Osteocyte (in vitro differentiated cells): ENCODE measurements at regions not wholly inside any gene's neighbourhood (a gene's known extent, or its start where the extent isn't known, plus 50 kb on each side); places are given as distances from the start of the nearest gene placed in this dataset.

ENCODE experiments used
- DNase-seq: peaks from one replicate; pipeline ENCODE4 v3.0.0; 2021; ENCODE audit warnings: mixed read lengths; ENCODE audit not compliant: unreplicated experiment; ENCODE audit errors: extremely low spot score
- H3K27ac Mint-ChIP-seq: one replicate; pipeline ENCODE4 v1.8.0; 2021; ENCODE audit warnings: mild to moderate bottlenecking, mixed read lengths; ENCODE audit not compliant: unreplicated experiment
- H3K27me3 Mint-ChIP-seq: one replicate; pipeline ENCODE4 v1.8.0; 2021; ENCODE audit warnings: mixed read lengths; ENCODE audit not compliant: unreplicated experiment
- H3K36me3 Mint-ChIP-seq: one replicate; pipeline ENCODE4 v1.8.0; 2021; ENCODE audit warnings: mixed read lengths; ENCODE audit not compliant: unreplicated experiment
- H3K4me1 Mint-ChIP-seq: one replicate; pipeline ENCODE4 v1.8.0; 2021; ENCODE audit warnings: mixed read lengths; ENCODE audit not compliant: unreplicated experiment
- H3K4me3 Mint-ChIP-seq: one replicate; pipeline ENCODE4 v1.8.0; 2021; ENCODE audit warnings: mild to moderate bottlenecking, moderate library complexity, mixed read lengths; ENCODE audit not compliant: unreplicated experiment
- H3K9me3 Mint-ChIP-seq: one replicate; pipeline ENCODE4 v1.8.0; 2021; ENCODE audit warnings: mixed read lengths; ENCODE audit not compliant: unreplicated experiment
- TF ChIP-seq, protein P1 (sequence below): fragments of 200-600 bp; sonication (generic); IDR thresholded peaks from 2 replicates; pipeline ENCODE4 v1.5.0; 2021; ENCODE audit warnings: antibody characterized with exemption, mild to moderate bottlenecking, moderate library complexity

DNA sequence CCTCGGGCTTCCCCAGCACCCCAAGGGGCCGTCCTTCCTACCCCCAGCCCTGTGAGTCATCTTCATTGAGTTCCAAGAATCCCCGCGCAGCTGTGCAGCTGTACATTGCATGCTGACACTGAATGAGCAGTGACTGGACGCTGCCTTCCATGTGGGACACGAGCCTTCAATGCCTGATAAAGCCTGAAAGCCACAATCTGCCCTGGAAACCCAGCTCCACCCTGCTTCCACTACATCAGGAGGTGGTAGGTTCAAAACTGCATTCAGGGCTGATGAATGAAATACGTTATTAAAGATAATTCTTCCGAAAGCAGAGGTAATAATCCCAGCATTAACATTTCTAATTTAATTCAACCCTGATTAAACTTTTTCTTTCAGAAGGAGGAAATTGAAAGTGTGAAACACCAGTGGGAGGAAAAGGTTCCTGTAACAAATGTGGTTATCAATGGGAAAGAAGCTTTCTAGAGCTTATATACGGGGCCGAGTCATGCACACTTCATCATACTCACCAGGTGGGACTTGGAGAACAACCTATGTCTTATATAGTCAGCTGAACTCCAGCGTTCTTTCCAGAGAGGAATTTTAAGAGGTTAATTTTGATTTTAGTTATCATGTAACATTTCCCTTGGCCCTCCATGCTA lies 360.1 kb downstream of the LPIN1 start:
- TF ChIP-seq, protein P1, sequence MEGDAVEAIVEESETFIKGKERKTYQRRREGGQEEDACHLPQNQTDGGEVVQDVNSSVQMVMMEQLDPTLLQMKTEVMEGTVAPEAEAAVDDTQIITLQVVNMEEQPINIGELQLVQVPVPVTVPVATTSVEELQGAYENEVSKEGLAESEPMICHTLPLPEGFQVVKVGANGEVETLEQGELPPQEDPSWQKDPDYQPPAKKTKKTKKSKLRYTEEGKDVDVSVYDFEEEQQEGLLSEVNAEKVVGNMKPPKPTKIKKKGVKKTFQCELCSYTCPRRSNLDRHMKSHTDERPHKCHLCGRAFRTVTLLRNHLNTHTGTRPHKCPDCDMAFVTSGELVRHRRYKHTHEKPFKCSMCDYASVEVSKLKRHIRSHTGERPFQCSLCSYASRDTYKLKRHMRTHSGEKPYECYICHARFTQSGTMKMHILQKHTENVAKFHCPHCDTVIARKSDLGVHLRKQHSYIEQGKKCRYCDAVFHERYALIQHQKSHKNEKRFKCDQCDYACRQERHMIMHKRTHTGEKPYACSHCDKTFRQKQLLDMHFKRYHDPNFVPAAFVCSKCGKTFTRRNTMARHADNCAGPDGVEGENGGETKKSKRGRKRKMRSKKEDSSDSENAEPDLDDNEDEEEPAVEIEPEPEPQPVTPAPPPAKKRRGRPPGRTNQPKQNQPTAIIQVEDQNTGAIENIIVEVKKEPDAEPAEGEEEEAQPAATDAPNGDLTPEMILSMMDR: no peak
- H3K9me3 Mint-ChIP-seq: peaks cover 5% of the 10 kb centered on the region
- peaks cover 58% of the 10 kb centered on the region for H3K4me1 Mint-ChIP-seq
- DNase-seq: peak; percentile 93
- peak overlapping the region; percentile 46 for H3K4me3 Mint-ChIP-seq
- H3K27ac Mint-ChIP-seq: peak overlapping the region; percentile 92
- H3K27me3 Mint-ChIP-seq: no peaks in the 10 kb centered on the region
- no peaks in the 10 kb centered on the region for H3K36me3 Mint-ChIP-seq

DNA sequence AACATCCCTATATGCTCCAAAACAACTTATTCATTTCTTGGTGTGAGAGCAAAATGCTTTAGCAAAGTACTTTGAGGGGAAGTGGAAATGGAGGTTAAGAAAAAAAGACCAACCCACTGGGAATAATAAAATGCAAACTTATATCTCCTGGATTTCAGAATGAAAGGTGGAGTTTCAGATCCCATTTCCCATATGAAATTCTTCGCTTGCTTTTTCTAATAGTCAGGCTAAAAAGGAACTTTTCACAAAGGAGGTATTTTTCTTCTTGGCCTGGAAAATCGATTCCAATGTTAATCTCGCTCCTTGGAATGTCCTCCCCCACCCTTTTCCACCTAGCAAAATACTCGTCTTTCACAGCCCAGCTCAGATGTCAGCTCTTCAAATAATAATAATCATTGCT lies 360.9 kb downstream of the LPIN1 start:
- Mint-ChIP-seq H3K9me3 (no peaks in the 10 kb centered on the region), H3K27me3 (no peaks in the 10 kb centered on the region), H3K4me1 (peaks cover 58% of the 10 kb centered on the region), H3K27ac (peak overlapping the region; percentile 92), H3K4me3 (no peak overlapping the region), H3K36me3 (no peaks in the 10 kb centered on the region)
- no peak for DNase-seq
- TF ChIP-seq, protein P1: no peak

DNA sequence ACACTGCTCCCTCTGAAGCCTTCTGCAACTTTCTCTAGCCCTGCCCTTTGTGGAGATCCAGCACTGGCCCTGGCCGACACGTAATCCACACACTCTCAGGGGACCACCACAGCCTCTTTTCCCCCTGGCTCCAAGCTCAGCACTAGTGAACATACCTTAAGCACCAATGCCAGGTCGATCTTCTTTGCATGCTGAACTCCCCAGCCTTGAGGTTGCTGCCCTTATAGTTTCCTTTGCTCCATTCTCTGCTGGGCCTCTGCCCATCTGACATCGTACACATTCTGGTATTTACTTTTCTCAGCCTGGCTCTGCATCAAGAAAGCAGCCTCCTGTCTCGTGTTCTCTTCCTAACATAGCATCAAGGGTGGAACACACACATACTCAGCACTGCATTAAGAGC lies 361.5 kb downstream of the LPIN1 start:
- H3K27ac Mint-ChIP-seq: peak overlapping the region; percentile 92
- H3K4me1 Mint-ChIP-seq: peaks cover 58% of the 10 kb centered on the region
- peak; percentile 56 for DNase-seq
- TF ChIP-seq, protein P1: no peak
- H3K36me3 Mint-ChIP-seq: no peaks in the 10 kb centered on the region
- no peaks in the 10 kb centered on the region for H3K9me3 Mint-ChIP-seq
- H3K27me3 Mint-ChIP-seq: no peaks in the 10 kb centered on the region
- H3K4me3 Mint-ChIP-seq: no peak overlapping the region

DNA sequence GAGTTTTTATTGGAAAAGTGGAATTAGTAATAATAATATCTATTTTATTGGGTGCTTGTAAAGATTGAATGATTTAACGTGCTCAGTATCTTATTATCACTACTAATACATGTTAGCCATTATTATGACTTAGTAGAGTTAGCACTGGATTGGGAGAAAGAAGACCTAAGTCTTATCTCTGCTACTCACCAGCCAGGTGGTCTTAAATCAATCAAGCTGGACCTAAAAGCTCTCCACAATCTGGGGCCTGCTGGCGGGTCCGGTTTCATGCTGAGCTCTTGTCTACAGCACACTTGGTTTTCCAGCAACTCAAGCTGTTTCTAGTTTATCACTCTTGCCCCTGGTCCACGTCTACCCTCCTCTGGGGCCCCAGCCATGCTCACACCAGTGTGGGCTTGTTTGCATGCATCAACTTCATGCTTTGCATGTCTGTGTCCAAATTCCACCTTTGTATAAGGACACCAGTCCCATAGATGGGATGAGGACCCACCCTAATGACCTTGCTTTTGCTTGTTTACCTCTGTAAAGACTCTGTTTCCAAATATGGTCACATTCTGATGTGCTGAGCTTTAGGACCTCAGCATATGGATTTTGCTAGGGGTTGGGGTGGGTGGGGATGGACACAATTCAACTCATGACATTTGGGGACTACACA lies 363.1 kb downstream of the LPIN1 start:
- Mint-ChIP-seq H3K27me3 (no peaks in the 10 kb centered on the region), H3K4me3 (no peak overlapping the region), H3K9me3 (no peaks in the 10 kb centered on the region), H3K4me1 (peaks cover 55% of the 10 kb centered on the region), H3K27ac (peak overlapping the region; percentile 31), H3K36me3 (no peaks in the 10 kb centered on the region)
- DNase-seq: peak; percentile 40
- TF ChIP-seq, protein P1: no peak

DNA sequence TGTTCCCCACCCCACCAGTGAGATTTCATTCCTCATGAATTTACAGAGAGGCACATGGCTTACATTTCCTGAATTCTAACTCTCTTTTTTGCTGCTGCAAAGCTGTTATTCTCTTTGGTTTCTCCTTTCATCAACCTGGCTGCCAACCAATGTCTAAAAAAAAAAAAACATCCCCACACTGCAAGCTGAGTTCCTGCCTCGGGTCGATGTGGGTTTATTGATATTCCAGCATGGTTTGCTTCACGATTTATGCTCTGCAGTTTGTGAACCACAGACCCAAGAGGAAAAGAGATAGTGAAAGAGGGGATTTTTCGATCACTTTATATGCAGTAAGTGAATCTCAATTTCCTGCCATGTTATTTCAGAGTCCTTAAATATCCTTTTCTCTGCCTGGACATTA lies 363.6 kb downstream of the LPIN1 start:
- H3K27ac Mint-ChIP-seq: peak overlapping the region; percentile 50
- H3K27me3 Mint-ChIP-seq: no peaks in the 10 kb centered on the region
- H3K36me3 Mint-ChIP-seq: no peaks in the 10 kb centered on the region
- DNase-seq: no peak
- H3K9me3 Mint-ChIP-seq: no peaks in the 10 kb centered on the region
- no peak overlapping the region for H3K4me3 Mint-ChIP-seq
- TF ChIP-seq, protein P1: no peak
- peaks cover 55% of the 10 kb centered on the region for H3K4me1 Mint-ChIP-seq
